ENCODE measurements at regions not wholly inside any gene's neighbourhood (a gene's known extent, or its start where the extent isn't known, plus 50 kb on each side); places are given as distances from the start of the nearest gene placed in this dataset.

DNA sequence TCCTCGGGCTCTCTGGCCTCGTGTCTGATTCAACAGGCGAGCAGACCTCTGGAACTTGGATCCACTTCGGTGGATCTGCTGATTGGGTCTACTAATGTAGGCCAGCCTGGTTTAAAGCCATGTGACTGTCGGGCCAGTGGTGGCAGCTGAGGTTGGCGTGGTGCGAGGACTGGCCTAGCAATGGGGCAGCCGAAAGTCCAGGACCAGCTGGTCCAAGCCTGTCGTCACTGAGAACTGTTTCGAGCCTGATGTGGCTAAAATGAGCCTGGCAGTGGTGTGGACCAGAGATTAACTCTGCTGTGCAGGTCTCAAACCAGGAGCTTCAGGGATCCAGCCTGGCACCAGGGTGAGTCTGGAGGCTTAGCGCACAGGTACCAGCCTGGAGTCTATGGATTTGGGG is 56.4 kb upstream of the ROBO1 start:
- TF ChIP-seq EP300 (IDR thresholded peaks at IDR 0.05; ENCODE audit: low read depth) (no peak), POLR2AphosphoS5 (IDR thresholded peaks at IDR 0.05) (no peak), POLR2A (IDR thresholded peaks at IDR 0.05) (no peak)
- TF ChIP-seq, protein P1, sequence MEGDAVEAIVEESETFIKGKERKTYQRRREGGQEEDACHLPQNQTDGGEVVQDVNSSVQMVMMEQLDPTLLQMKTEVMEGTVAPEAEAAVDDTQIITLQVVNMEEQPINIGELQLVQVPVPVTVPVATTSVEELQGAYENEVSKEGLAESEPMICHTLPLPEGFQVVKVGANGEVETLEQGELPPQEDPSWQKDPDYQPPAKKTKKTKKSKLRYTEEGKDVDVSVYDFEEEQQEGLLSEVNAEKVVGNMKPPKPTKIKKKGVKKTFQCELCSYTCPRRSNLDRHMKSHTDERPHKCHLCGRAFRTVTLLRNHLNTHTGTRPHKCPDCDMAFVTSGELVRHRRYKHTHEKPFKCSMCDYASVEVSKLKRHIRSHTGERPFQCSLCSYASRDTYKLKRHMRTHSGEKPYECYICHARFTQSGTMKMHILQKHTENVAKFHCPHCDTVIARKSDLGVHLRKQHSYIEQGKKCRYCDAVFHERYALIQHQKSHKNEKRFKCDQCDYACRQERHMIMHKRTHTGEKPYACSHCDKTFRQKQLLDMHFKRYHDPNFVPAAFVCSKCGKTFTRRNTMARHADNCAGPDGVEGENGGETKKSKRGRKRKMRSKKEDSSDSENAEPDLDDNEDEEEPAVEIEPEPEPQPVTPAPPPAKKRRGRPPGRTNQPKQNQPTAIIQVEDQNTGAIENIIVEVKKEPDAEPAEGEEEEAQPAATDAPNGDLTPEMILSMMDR (IDR thresholded peaks at IDR 0.05): no peak
